Adipocyte (in vitro differentiated cells): ENCODE measurements at regions not wholly inside any gene's neighbourhood (a gene's known extent, or its start where the extent isn't known, plus 50 kb on each side); places are given as distances from the start of the nearest gene placed in this dataset.

ENCODE experiments used
- DNase-seq: peaks from one replicate; pipeline ENCODE4 v3.0.0-alpha.2; 2015; ENCODE audit warnings: low read depth
- H3K27me3 ChIP-seq: replicated peaks from 2 replicates; pipeline ENCODE4 v1.7.0; 2013; ENCODE audit warnings: mild to moderate bottlenecking, low read length, moderate library complexity; ENCODE audit not compliant: control insufficient read depth, insufficient read depth
- H3K36me3 ChIP-seq: 2 replicates; pipeline ENCODE4 v1.7.0; 2013; ENCODE audit warnings: low read length, mild to moderate bottlenecking, moderate library complexity; ENCODE audit not compliant: control insufficient read depth, insufficient read depth, severe bottlenecking
- H3K4me1 ChIP-seq: 2 replicates; pipeline ENCODE4 v1.7.0; 2013; ENCODE audit warnings: mild to moderate bottlenecking, low read length, moderate library complexity; ENCODE audit not compliant: control insufficient read depth, insufficient read depth
- H3K4me3 ChIP-seq: 2 replicates; pipeline ENCODE4 v1.7.0; 2013; ENCODE audit warnings: mild to moderate bottlenecking, low read length, moderate library complexity
- H3K9ac ChIP-seq: 2 replicates; pipeline ENCODE4 v1.7.0; 2013; ENCODE audit warnings: mild to moderate bottlenecking, low read length, moderate library complexity
- H3K9me3 ChIP-seq: 2 replicates; pipeline ENCODE4 v1.7.0; 2013; ENCODE audit warnings: mild to moderate bottlenecking, low read length, moderate library complexity; ENCODE audit not compliant: control insufficient read depth

DNA sequence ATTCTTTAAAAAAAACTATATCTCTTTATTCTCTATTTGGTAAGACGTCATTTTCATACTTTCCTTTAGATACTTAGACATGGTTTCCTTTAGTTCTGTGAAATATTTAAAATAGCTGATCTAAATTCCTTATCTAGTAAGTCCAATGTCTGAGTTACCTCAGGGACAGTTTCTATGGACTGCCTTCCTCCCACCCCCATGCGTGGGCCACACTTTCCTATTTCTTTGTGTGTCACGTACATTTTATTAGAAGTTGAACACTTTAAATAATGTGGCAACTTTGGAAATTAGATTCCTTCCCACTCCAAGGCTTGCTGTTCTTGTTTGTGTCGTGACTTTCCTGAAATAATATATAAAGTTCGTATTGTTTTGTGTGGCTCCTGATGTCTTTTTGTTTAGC lies 260.7 kb downstream of the EDEM1 start:
- no peak for DNase-seq
- H3K36me3 ChIP-seq = no peaks in the 10 kb centered on the region

DNA sequence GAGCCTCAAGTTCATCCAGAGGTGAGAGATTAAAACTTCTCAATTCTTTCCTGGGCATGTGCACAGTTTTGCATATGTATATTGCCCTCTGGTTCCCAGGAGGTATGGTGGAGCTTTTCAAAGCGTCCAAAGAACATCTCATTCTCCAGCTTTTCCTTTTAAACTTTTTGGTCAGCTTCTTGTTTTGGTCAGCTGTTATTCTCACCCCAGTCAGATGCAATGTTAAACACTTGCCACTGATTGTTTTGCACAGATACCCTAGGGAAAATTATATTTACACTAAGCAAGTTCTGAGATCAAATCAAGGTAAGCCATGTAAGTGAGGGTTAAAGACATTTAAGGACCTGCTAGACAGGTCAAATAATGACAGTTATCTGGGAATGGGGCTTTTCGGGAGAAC lies 261.3 kb downstream of the EDEM1 start:
- Histone ChIP-seq H3K36me3 (no peaks in the 10 kb centered on the region), H3K27me3 (no peaks in the 10 kb centered on the region), H3K9ac (no peak overlapping the region), H3K9me3 (peaks cover 7% of the 10 kb centered on the region), H3K4me1 (no peaks in the 10 kb centered on the region), H3K4me3 (no peak overlapping the region)
- DNase-seq = no peak

More for the DNA sequence above, 260.7 kb downstream of the EDEM1 start:
- Histone ChIP-seq H3K9ac (no peak overlapping the region), H3K9me3 (peaks cover 7% of the 10 kb centered on the region), H3K4me3 (no peak overlapping the region), H3K27me3 (no peaks in the 10 kb centered on the region), H3K4me1 (no peaks in the 10 kb centered on the region)

DNA sequence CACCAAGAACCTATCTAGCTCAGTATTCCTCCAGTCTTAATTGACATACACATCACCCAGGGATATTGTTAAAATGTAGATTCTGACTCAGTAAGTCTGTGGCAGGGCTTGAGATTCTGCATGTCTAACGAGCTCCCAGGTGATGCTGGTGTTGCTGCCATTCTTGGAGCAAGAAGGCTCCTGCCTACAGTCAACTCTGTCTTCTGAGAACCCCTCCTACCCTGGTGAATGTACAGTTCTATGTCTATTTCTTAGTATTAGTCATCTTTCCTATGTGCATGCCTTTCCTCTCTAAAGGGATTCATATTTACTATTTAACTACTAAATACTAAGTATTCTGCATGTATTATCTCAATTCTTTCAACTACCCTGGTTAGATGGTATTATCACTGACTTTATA lies 268.7 kb downstream of the EDEM1 start:
- Histone ChIP-seq H3K4me3 (no peak overlapping the region), H3K36me3 (no peaks in the 10 kb centered on the region), H3K9me3 (no peaks in the 10 kb centered on the region), H3K27me3 (no peaks in the 10 kb centered on the region), H3K4me1 (no peaks in the 10 kb centered on the region), H3K9ac (no peak overlapping the region)
- DNase-seq = no peak

DNA sequence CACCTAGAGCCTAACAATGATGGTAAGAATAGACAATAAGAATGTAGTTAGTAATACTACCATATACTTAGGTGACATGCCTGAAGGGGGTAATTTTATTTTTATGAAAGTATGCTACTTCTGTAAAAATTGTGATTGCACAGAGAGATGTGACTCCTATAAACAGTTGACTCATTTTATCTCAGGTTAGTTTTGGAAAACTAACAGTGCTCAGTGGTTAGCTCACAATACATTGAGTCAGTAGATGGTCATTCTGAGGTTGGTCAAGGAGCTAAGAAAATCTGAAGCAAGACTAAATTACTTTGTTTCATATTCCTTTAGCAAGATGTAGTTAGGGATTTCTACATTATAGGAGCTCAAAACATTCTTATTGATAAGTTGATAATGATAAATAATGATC lies 271.0 kb downstream of the EDEM1 start:
- no peak for DNase-seq
- no peaks in the 10 kb centered on the region for H3K4me1 ChIP-seq
- no peaks in the 10 kb centered on the region for H3K9me3 ChIP-seq
- no peak overlapping the region for H3K4me3 ChIP-seq
- no peaks in the 10 kb centered on the region for H3K27me3 ChIP-seq
- H3K36me3 ChIP-seq = no peaks in the 10 kb centered on the region
- H3K9ac ChIP-seq = no peak overlapping the region

DNA sequence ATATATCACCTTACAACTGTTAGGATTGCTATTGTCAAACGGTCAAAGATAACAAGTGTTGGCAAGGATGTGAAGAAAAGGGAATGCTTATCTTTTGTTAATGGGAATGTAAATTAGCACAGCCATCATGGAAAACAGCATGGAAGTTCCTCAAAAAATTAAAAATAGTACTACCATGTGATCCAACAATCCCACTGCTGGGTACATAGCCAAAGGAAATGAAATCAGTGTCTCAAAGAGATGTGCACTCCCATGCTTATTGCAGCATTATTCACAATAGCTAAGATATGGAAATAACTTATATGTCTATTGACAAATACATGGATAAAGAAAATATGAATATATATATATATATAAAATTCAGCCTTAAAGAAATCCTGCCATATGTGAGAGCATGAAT lies 274.6 kb downstream of the EDEM1 start:
- no peaks in the 10 kb centered on the region for H3K36me3 ChIP-seq
- no peaks in the 10 kb centered on the region for H3K4me1 ChIP-seq
- H3K9me3 ChIP-seq = no peaks in the 10 kb centered on the region
- no peak overlapping the region for H3K4me3 ChIP-seq
- DNase-seq = no peak
- no peaks in the 10 kb centered on the region for H3K27me3 ChIP-seq
- no peak overlapping the region for H3K9ac ChIP-seq

DNA sequence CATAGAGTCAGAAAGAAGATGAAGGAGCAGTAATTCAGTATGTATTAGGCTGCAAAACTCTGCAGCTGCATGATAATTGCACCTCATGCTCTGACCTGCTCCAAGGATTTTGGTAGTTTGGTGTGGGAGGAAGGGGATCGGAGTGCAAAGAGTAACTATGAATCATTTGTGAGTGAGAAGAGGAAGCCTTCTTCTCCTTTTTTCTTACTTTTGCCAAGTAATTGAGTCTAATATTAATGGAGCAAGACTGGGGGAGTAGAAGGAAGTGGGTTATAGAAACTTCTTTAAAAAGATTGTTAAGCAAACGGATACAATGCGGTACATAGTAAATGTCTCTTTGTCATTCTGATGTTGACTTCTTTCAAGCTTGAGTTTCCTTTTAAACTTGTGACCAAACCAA lies 276.5 kb downstream of the EDEM1 start:
- Histone ChIP-seq H3K9me3 (no peaks in the 10 kb centered on the region), H3K9ac (no peak overlapping the region), H3K4me1 (no peaks in the 10 kb centered on the region), H3K4me3 (no peak overlapping the region), H3K27me3 (no peaks in the 10 kb centered on the region), H3K36me3 (no peaks in the 10 kb centered on the region)
- no peak for DNase-seq

DNA sequence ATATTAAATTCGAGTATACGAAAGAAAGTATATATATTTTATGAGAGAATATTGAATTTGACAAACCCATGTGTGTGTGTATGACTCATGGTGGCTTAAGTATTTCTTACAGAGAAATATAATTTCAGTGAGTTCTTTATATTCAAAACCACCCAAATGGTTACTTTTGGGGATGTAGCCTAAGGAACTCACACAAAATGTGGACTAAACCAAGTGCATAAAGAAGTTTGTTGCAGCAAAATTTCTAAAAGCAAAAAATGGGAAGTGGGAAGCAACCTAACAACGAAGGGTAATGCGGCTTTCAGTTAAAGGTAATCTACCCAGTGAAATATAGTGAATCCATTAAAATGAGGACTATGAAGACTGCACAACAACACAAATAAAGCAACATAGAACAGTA lies 277.1 kb downstream of the EDEM1 start:
- no peak for DNase-seq

DNA sequence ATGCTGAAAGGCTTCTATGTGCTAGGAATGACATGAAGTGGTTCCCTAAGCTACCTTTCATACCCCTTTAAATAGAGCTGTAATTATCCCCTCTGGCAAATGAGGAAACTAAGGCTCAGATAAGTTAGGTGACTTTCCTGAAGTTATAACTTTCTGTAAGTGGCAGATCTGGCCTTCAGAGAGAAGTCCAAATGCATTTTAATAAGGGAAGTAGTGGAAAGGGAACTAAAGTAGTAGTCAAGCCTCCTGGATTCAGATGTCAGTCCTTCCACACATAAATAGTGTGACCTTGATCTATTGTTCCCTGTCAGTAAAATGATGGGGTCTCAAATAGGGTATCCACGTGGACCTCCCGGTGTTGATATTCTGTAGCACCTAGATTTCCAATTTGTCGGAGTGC lies 277.7 kb downstream of the EDEM1 start:
- no peaks in the 10 kb centered on the region for H3K36me3 ChIP-seq
- no peak overlapping the region for H3K4me3 ChIP-seq
- no peaks in the 10 kb centered on the region for H3K9me3 ChIP-seq
- H3K27me3 ChIP-seq = no peaks in the 10 kb centered on the region
- no peaks in the 10 kb centered on the region for H3K4me1 ChIP-seq
- no peak overlapping the region for H3K9ac ChIP-seq
- DNase-seq = no peak

More for the DNA sequence above, 277.1 kb downstream of the EDEM1 start:
- Histone ChIP-seq H3K9me3 (no peaks in the 10 kb centered on the region), H3K4me3 (no peak overlapping the region), H3K9ac (no peak overlapping the region), H3K36me3 (no peaks in the 10 kb centered on the region), H3K27me3 (no peaks in the 10 kb centered on the region), H3K4me1 (no peaks in the 10 kb centered on the region)

DNA sequence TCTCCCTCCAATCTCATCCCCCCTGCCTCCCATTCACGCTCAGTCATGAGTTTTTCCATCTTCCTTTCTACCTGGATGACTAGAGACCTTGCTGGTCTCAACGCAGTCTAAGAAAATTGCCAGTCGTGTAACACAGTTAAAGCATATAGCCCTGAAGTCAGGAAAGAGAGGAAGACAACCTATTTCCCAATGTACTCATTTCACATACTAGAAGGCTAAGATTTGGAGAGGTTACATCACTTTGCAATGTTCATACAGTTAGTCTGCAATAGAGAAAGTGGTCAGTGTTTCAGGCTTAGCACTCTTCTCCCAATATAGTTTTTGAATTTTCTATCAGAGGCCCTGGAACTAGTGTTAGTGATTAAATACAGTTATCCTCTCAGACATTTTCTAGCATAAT lies 278.6 kb downstream of the EDEM1 start:
- H3K4me3 ChIP-seq = no peak overlapping the region
- H3K9me3 ChIP-seq = no peaks in the 10 kb centered on the region
- no peak for DNase-seq
- H3K36me3 ChIP-seq = no peaks in the 10 kb centered on the region
- no peaks in the 10 kb centered on the region for H3K27me3 ChIP-seq
- no peaks in the 10 kb centered on the region for H3K4me1 ChIP-seq
- H3K9ac ChIP-seq = no peak overlapping the region

DNA sequence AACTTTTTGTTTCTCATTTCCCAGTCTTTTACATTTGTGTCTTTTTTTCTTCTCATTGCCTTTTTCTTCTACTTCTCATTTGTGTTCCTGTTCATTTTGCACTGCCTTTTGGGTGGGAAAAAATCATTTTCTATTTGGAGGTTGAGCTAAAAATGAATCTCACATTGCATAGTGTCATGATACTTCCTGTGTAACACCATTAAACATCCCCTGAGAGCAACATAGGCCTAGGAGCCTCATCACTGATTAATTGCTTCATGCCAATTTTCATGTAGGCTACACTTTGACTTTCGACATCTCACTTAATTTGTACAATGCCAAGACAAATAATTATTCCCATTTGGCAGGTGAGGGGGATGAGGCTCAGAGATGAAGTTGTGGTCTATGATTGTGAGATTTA lies 279.2 kb downstream of the EDEM1 start:
- Histone ChIP-seq H3K9ac (no peak overlapping the region), H3K36me3 (no peaks in the 10 kb centered on the region), H3K4me1 (no peaks in the 10 kb centered on the region), H3K4me3 (no peak overlapping the region), H3K9me3 (no peaks in the 10 kb centered on the region), H3K27me3 (no peaks in the 10 kb centered on the region)
- no peak for DNase-seq

DNA sequence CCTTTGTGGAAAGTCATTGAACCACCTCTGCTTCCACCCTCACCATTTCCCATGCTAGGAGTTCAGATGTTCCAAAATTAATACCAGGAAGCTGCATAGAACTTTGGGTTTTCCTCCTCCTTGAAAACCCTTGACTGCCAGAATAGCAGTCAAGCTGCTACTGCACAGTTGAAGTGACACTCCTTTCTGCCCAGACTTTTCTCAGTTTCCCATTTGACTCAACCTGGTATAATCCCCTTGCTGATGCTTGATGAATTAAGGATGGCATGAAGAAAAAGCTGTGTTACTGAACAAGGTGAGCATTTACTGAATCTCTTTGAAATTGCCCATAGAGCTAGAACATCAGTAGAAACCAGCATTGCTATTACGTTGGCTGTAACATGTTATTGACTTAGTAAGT lies 286.0 kb downstream of the EDEM1 start:
- no peak for DNase-seq
- Histone ChIP-seq H3K9ac (no peak overlapping the region), H3K36me3 (no peaks in the 10 kb centered on the region), H3K27me3 (no peaks in the 10 kb centered on the region), H3K9me3 (no peaks in the 10 kb centered on the region), H3K4me3 (no peak overlapping the region), H3K4me1 (no peaks in the 10 kb centered on the region)

DNA sequence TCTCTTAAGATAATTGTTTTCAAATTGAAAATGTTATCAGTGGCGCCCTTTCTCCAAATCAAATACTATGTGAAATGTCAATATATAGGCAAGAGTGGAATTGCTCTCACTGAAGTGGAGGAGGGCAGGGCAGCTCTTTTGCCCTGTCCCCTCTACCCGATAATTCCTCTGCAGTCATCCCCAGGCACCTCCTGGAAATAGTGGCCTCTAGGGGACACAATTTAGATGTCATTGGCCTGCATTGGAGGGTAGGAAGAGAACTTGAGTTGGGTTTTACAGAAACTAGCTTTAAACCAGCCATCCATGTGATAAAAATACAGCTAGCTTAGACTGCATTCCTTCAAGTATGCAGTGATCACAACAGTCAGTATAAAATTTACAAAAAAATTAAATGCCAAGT lies 288.9 kb downstream of the EDEM1 start:
- no peak overlapping the region for H3K9ac ChIP-seq

More for the DNA sequence above, 288.9 kb downstream of the EDEM1 start:
- no peaks in the 10 kb centered on the region for H3K27me3 ChIP-seq
- no peak overlapping the region for H3K4me3 ChIP-seq
- no peaks in the 10 kb centered on the region for H3K4me1 ChIP-seq
- no peaks in the 10 kb centered on the region for H3K36me3 ChIP-seq
- no peak for DNase-seq
- no peaks in the 10 kb centered on the region for H3K9me3 ChIP-seq
